Left lung (tissue), 4 donors: ENCODE measurements at regions not wholly inside any gene's neighbourhood (a gene's known extent, or its start where the extent isn't known, plus 50 kb on each side); places are given as distances from the start of the nearest gene placed in this dataset.

Experiments
- ATAC-seq: fragments of 200-7000 bp; cut with Tn5 transposase; one replicate; pipeline ENCODE4 v1.9.1; 2020; ENCODE audit warnings: moderate library complexity
- DNase-seq, 4 donors: peaks; one replicate each; pipeline ENCODE4 v3.0.0-alpha.2; 2013 to 2020
- H3K27ac ChIP-seq, 2 donors: fragments of 200-600 bp; sonication (generic) in 1 of 2; one replicate each; pipeline versions ENCODE4 v1.5.0 to v1.8.0; 2020 to 2021
- H3K27me3 ChIP-seq, 2 donors: fragments of 200-600 bp; sonication (generic) in 1 of 2; one replicate each; pipeline versions ENCODE4 v1.5.0 to v1.8.0; 2020 to 2021
- H3K36me3 ChIP-seq, 2 donors: fragments of 200-600 bp; sonication (generic) in 1 of 2; one replicate each; pipeline versions ENCODE4 v1.5.0 to v1.8.0; 2020 to 2021
- H3K4me1 ChIP-seq, 2 donors: fragments of 200-600 bp; one replicate each; pipeline ENCODE4 v1.8.0; 2021
- H3K4me3 ChIP-seq, 2 donors: fragments of 200-600 bp; sonication (generic) in 1 of 2; one replicate each; pipeline versions ENCODE4 v1.5.0 to v1.8.0; 2020 to 2021; ENCODE audit warnings: mild to moderate bottlenecking in 1 of 2
- H3K9me3 ChIP-seq, 2 donors: fragments of 200-600 bp; sonication (generic) in 1 of 2; one replicate each; pipeline versions ENCODE4 v1.5.0 to v1.8.0; 2020 to 2021
- intact Hi-C, 2 donors: fragments of 100-400 bp; cut with DNase I; formaldehyde crosslinking; loops; one replicate each; pipeline versions ENCODE4 v1.11.2 to v1.14.2; 2022
- TF ChIP-seq, protein P1 (sequence below), 2 donors: fragments of 200-600 bp; sonication (generic) in 1 of 2; IDR thresholded peaks; one replicate each; pipeline versions ENCODE4 v1.5.0 to v1.8.0; 2021; ENCODE audit warnings: antibody characterized with exemption in 2 of 2
- donor health status: DM: no; HTN: yes; CAD: no.
- donor health status: DM: no; HTN: no; CAD: no.

DNA sequence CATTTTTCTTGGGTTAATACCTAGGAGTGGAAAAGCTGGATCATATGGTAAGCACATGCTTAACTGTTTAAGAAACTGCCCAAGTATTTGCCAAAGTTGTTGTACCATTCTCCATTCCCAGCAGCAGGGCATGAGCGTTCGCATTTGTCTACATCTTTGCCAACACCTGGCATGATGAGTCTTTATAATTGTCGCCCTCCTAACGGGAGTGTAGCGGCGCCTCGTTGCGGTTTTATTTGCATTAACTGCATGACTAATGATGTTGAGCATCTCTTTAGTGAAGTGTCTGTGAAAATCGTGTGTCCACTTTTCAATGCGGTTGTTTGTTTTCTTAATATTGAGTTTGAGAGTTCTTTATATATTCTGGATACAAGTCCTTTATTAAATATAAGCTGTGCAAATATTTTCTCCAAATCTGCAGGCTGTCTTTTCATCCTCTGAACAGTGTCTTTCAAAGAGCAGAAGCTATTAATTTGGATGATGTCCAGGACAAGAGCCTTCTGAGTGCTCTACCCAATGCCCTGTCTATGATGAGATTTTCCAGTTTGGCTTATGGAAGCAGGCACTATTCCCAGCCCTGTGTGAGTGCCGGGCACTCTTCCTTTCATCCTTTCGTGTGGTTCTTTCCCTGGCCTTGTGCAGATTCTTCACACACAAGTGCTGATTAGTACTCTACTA is 202.0 kb downstream of the FOXO1 start:
- DNase-seq (no peak), ATAC-seq (no peak)
- Histone ChIP-seq H3K4me1 (no peaks in the 10 kb centered on the region), H3K4me3 (no peak overlapping the region), H3K36me3 (no peaks in the 10 kb centered on the region), H3K27ac (no peak overlapping the region), H3K9me3 (no peaks in the 10 kb centered on the region), H3K27me3 (no peaks in the 10 kb centered on the region)
- TF ChIP-seq, protein P1, sequence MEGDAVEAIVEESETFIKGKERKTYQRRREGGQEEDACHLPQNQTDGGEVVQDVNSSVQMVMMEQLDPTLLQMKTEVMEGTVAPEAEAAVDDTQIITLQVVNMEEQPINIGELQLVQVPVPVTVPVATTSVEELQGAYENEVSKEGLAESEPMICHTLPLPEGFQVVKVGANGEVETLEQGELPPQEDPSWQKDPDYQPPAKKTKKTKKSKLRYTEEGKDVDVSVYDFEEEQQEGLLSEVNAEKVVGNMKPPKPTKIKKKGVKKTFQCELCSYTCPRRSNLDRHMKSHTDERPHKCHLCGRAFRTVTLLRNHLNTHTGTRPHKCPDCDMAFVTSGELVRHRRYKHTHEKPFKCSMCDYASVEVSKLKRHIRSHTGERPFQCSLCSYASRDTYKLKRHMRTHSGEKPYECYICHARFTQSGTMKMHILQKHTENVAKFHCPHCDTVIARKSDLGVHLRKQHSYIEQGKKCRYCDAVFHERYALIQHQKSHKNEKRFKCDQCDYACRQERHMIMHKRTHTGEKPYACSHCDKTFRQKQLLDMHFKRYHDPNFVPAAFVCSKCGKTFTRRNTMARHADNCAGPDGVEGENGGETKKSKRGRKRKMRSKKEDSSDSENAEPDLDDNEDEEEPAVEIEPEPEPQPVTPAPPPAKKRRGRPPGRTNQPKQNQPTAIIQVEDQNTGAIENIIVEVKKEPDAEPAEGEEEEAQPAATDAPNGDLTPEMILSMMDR (IDR thresholded peaks at IDR 0.05), result no peak
- intact Hi-C loops, result no loop called here

DNA sequence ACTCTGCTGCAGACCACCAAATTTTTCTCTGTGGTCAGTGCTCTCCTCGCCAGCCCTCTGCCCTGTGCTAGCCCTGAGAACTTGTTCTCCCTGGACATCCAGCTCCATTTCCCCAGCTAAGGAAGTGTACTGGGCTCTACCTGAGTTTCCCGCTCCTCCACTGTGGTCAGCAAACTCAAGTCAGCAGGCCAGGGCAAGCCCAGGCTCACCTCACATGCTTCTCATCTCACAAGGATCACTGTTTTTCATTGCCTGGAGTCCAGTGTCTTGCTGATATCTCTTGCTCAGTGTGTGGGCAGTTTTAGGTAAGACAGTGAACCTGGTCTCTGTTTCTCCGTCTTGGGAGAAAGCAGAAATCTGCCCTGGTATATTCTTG is 201.4 kb downstream of the FOXO1 start:
- no peak overlapping the region for H3K27ac ChIP-seq
- H3K4me3 ChIP-seq, result no peak overlapping the region
- ATAC-seq, result no peak
- intact Hi-C loops, result no loop called here
- H3K36me3 ChIP-seq, result no peaks in the 10 kb centered on the region
- H3K9me3 ChIP-seq, result no peaks in the 10 kb centered on the region
- H3K27me3 ChIP-seq, result no peaks in the 10 kb centered on the region
- TF ChIP-seq, protein P1 (IDR thresholded peaks at IDR 0.05), result no peak
- no peak for DNase-seq
- no peaks in the 10 kb centered on the region for H3K4me1 ChIP-seq

DNA sequence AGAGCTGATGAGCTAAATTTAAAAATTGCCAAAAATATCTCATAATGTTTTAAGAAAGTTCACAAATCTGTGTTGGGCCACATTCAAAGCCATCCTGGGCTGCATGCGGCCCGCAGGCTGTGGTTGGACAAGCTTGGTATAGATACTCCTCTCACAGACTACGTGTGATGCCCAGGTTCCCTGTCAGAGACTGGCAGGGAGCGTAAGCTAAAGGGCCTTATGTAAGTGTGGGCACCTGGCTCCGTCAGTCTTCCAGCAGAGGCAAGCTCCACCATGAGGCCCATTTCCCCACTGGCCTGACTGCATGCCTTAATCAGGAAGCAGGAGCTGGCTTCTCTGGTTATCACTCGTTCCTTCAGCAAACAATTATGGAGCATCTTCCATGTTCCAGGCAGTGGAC is 200.2 kb downstream of the FOXO1 start:
- H3K4me1 ChIP-seq, result no peaks in the 10 kb centered on the region
- no peak overlapping the region for H3K27ac ChIP-seq
- ATAC-seq (no peak), DNase-seq (no peak)
- no peak overlapping the region for H3K4me3 ChIP-seq
- TF ChIP-seq, protein P1 (IDR thresholded peaks at IDR 0.05), result no peak
- intact Hi-C loops, result no loop called here
- H3K27me3 ChIP-seq, result no peaks in the 10 kb centered on the region
- no peaks in the 10 kb centered on the region for H3K9me3 ChIP-seq
- H3K36me3 ChIP-seq, result no peaks in the 10 kb centered on the region

DNA sequence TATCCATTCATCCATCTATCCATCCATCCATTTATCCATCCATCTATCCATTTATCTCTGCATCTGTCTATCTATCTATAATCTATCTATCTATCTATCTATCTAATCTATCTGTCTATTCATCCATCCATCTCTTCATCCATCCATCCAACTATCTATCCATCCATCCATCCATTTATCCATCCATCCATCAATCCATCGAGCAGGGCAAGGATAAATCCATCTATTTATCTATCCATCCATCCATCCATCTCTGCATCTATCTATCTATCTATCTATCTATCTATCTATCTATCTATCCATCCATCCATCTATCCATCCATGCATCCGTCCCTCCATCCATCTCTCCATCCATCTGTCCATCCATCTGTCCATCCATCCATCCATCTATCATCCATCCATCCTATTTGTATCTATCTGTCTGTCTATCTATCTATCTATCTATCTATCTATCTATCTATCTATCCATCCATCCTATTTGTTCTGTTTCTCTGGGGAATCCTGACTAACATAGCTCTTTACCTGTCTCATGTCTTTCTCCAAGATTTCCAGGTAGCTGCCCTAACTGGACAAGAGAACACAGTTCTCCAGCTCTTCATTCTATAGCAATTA is 198.1 kb downstream of the FOXO1 start:
- Histone ChIP-seq H3K36me3 (no peaks in the 10 kb centered on the region), H3K4me3 (no peak overlapping the region), H3K27me3 (no peaks in the 10 kb centered on the region), H3K9me3 (no peaks in the 10 kb centered on the region), H3K27ac (no peak overlapping the region), H3K4me1 (no peaks in the 10 kb centered on the region)
- no peak for DNase-seq
- intact Hi-C loops, result no loop called here
- TF ChIP-seq, protein P1 (IDR thresholded peaks at IDR 0.05), result no peak
- ATAC-seq, result no peak

DNA sequence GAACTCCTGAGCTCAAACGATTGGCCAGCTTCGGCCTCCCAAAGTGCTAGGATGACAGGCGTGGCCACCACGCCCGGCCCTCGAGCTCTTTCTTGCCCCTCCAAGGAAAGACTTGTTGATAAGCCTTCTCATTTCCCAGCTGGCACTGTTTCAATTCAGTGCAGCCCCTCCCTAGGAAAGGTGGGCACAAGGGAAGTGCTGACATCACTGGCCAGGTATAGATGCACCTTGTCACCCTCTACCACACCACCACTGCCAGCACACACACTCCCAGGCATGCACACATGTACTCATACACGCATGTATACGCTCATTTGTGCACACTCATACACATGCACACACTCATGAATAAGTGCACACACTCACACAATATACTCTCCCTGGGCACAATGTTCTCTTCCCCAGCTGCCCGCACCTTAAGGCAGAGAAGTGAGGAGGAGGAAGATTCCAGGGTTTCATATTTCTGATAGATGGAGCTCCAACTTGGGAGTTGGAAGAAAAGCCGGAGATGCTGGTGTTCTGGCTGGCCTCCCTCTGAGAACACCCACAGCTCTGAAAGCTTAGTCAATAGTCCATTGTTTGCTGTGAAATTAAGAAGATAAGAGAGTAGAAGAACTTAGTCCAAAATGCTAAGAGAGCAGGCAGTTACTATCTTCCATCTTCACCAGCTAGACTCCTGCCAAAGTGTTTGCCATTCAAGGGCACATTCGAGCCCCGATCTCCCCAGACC is 196.7 kb downstream of the FOXO1 start:
- intact Hi-C loops, result no loop called here
- ATAC-seq, result no peak

More for the DNA sequence above, 196.7 kb downstream of the FOXO1 start:
- H3K36me3 ChIP-seq, result no peaks in the 10 kb centered on the region
- TF ChIP-seq, protein P1 (IDR thresholded peaks at IDR 0.05), result no peak
- no peak overlapping the region for H3K27ac ChIP-seq
- H3K27me3 ChIP-seq, result no peaks in the 10 kb centered on the region
- no peak overlapping the region for H3K4me3 ChIP-seq
- no peaks in the 10 kb centered on the region for H3K4me1 ChIP-seq
- no peaks in the 10 kb centered on the region for H3K9me3 ChIP-seq
- no peak for DNase-seq
